GM18502 (cell line): ENCODE measurements at regions not wholly inside any gene's neighbourhood (a gene's known extent, or its start where the extent isn't known, plus 50 kb on each side); places are given as distances from the start of the nearest gene placed in this dataset.
A peak's percentile ranks its signal among the peaks of the same experiment; 100 is the strongest.

Experiments
- ATAC-seq: cut with Tn5 transposase; IDR thresholded peaks from one replicate; pipeline ENCODE4 v1.9.1; 2021; ENCODE audit warnings: mild to moderate bottlenecking; ENCODE audit not compliant: unreplicated experiment, poor library complexity

DNA sequence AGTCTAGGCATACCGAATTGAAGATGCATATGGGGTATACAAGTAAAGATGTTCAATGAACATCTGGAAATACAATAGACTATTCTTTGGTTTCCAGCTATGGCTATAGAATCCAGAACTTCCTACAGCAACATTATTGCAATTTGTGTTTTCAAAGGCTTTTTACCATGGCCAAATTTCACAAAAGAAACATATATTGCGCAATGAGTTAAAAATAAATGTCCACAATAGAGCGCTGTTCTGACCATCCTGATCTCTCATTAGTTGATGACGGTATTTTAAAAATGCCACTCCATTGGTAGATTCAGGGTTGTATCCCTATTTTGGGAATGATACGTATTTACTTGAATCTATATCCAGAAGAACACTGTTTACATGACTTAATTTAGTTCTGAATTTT lies 139.2 kb downstream of the LINC00632 start:
- no peak for ATAC-seq

DNA sequence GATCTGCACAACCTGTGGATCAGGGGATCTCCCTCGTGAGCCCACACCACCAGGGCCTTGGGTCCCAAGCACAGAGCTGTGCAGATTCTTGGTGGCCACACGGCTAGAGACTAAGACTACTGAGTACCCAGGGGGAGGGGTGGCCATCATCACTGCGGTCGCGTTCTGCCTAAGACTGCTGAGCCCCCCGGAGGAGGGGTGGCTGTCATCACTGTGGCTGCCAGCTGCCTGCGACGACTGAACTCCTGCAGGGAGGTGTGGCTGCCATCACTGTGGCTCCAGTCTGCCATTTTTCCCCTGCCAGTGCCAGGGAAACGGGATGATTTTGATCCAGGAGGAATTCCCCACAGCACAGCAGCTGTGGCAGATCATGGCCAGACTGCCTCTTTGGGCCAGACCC lies 141.7 kb upstream of the SPANXB1 start:
- no peak for ATAC-seq

DNA sequence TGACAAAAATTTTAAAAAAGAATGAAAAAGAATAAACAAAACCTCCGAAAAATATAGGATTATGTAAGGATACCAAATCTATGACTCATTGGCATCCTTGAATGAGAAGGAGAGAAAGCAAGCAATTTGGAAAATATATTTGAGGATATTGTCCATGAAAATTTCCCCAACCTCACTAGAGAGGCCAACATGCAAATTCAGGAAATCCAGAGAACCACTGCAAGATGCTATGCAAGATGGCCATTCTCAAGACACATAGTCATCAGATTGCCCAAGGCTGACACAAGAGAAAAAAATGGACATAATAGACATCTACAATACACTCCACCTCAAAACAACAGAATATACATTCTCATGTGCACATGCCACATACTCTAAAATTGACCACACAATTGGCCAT lies 135.9 kb upstream of the SPANXB1 start:
- ATAC-seq = no peak

DNA sequence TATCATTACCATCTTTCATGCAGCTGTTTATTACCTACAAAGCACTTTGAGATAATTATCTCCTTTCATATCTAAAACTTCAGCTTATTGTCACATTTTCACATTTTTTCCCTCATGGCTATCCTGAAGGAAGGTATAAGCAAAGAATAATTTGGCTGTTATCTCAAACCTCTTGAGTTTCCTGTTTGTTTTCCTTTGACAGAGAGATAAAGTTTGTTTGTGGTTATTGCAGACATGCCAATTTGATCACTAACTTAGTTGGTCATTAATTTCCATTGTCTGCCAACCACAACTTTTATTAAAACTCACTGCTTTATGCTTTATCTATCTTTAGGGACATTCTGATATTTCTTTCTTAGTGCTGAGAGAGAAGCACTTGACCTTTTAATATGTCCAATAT lies 89.8 kb upstream of the SPANXB1 start:
- ATAC-seq = no peak

DNA sequence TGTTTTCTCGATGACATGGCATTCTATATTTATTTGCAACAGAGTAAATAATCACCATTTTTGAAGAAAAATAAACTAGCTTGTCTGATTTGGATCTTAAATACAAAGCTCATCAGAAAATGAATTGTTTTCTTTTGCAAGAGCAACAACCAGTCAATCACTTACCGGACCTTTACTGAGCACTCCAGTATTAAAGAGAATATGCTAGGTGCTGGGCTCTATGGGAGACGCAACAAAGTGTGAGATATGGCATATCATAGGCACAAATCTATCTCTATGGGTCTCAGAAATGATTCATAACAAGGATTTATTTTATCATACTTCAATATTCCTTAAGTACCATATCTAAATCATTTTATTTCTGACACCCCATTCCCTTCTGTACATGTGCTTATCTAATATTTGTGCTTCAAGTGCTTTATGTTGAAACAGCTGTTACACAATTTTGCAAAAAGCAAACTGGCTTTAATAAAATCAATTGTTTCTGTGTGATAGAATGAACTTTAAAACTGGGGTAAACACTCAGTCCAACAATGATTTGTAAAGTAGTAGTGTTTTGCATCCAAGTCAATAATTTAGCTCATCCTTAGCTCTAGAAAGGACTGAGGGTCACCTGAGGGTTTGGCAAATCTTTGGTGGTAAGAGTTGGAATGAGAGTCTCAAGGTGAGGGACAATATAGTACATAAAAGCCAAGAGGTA lies 88.4 kb upstream of the SPANXB1 start:
- ATAC-seq = no peak

DNA sequence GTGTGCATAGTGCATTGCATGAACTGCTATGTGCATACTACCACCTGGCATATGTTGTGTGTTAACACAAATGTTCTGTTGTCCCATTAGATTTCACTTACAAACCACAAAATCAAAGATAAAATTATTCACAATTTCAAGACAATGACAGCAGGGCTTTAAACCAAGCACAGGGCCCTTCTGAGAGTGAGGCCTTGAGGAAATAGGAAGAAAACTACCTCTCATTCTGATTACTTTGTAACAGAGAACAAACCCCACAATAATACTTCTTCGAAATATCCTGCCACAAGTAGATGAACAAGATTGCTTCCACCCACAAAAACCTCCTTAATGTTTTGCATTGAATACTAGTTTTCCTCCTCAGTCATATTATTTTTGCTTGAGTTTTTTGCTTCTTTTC lies 85.5 kb upstream of the SPANXB1 start:
- no peak for ATAC-seq

DNA sequence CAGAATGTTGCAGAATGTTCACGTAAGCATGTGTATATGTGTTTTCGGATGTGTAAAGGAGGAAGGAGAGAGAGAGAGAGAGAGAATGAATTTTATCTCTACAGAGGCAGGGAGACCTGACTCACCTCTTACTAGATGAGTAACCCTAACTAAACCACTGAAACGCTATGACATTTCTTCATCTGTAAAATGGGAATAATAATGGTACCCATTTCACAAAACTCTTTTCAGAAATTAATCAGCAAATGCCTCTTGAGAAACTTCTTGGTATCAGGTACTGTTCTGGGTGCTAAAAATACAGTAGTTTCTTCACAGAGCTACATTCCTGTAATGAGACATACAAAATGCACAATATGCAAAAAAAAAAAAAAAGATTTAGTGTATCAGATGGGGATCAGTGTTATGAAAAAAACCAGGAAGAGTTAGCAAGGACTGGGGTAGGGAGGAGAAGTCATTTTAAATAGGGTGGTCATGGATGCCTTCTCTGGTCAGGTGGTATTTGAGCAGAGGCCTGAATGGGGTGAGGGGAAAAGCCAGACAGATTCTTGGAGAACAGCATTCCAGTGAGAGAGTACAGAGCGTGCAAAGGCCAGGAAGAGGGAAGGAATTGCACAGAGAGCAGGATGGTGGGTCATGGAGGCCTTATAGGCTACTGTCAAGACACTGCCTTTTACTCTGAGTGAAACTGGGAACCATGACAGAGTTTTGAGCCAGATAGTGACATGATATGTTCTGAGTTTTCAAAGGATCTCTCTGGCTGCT lies 84.9 kb upstream of the SPANXB1 start:
- ATAC-seq = peak; percentile 37

DNA sequence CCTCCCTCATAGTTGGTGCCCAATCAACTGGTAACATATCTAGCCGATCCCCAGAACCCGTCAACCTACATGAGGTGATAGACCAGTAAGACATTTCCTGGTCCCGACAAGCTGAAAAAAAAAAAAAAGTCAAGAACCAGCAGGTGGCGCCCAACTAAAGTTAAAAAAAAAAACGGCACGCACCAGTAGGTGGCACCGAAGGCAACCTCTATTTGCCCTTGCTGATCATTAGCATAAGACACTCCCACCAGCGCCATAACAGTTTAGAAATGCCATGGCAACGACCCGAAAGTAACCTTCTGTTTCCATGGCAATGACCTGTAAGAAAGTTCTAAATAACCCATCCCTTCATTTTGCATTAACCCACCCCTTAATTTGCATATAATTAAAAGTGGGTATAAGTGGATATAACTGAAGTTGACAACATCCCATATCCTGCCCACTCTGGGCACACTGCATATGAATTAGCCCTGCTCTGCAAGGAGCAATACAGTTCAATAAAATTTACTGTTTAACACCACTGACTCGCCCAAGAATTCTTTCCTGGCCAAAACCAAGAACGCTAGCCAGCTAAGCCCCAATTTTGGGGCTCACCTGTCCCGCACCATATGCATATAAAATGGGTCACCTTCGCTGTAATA lies 83.9 kb upstream of the SPANXB1 start:
- peak; percentile 96 for ATAC-seq

DNA sequence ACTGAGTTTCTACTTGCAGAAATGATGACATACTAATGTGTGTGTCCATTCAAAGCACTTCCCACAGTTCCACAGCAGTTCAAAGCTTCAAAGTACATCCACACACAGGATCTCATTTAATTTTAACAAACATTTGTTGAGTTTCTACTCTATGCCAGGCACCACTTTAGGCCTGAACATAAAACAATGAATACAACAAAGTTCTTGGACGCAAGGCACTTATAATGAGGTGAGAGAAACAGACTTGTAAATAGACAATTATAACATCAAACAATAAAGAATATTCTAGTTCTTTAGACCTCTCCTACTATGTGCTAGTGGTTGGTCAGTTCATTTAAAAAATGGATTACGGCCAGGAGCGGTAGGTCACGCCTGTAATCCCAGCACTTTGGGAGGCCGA lies 82.0 kb upstream of the SPANXB1 start:
- ATAC-seq = no peak

DNA sequence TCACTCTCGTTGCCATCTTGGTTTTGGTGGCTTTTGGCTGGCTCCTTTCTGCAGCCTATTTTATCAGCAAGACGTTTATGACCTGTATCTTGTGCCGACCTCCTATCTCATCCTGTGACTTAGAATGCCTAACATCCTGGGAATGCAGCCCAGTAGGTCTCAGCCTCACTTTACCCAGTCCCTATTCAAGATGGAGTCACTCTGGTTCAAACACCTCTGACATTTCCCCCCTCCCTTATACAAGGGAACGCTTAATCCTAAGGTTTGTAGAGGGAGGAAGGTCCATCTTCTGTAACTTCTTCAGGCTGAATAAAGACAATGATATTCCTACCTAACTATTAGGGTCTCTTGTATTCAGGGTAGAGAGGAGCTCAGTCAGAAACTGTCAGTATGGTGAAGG lies 79.3 kb upstream of the SPANXB1 start:
- no peak for ATAC-seq

DNA sequence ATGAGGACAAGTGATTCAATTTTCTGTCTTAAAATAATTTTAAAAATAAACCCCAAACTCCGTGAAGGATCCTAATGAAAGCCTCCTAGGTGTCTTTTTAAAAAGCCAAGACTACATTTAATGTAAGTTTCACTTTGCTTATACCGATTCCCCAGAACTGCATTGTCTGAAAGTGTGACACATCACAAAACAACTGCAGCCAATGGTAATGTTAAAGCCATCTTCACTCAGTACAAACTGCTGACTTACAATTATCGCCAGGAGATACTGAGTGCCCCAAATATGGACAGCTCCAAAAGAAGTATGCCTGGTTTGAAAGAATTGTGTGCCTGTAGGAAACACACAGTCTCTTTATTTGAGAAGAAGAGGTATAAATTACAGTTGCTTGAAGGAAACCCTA lies 73.7 kb upstream of the SPANXB1 start:
- no peak for ATAC-seq

DNA sequence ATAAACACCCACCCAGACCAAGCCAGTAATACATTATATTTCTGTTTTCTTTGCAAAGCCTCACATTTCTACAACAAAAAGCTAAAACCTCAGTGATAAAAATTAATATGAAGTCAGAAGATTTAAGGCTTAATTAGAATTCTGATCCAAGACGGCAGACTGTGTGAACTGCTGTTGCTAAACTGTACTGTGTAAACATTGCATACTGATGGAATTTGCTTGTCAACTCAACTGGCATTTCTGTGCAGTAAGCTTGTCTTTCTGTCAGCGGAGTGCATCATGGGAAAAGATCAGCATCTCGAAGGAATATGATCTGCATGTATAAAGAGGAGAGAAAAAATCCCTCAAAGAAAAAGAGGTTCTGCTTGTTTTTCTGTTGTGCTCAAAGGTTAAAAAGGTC lies 69.4 kb upstream of the SPANXB1 start:
- ATAC-seq = no peak

DNA sequence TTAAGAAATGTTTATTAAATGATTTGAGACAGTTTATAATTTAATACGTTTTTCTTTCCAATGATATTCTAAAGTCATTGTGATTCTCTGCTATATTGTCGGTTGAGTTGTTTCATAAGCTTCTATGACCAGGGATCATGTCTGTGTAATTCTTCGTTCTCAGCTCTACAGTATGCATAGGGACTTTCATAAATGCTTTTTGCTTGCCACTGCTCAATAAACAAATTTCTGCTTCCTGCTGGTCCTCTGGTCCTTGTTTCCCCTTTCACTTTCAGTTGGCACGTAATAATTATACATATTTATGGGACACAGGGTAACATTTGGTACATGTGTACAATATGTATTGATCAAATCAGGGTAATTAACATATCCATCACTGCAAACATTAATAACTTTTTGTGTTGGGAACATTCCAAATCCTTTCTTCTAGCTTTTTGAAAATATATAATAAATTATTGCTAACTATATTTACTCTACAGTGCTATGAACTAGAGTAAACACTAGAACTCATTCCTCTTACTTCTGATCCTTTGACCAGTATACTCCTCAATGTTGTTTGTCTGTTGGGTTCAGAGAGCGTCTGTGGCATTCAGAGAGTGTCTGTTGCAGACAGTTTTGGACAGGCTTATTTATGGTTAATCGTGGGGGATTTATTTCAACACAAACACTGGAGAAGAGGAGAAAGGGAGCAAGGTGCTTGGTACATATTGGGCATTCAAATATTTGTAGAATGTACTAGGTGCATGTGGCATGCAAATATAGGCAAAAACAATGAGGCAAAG lies 68.3 kb upstream of the SPANXB1 start:
- no peak for ATAC-seq

DNA sequence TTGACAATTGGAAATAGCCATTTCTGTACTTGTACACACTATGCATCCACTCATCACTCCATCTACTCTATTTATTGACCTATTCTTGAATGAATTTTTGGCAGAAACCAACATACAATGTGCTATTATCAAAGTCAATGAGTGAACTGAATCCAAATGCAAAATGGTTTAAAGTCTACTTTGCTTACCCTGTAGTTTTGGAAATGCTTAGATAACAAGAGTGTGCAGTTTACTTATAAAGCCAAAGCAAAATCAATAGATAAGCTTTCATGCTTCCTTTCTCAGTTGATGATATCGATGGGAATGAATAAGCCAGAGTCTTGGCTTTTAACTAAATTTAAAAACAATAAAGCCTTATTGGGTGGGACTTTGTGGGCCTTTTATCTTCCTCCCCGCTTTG lies 58.9 kb upstream of the SPANXB1 start:
- no peak for ATAC-seq

DNA sequence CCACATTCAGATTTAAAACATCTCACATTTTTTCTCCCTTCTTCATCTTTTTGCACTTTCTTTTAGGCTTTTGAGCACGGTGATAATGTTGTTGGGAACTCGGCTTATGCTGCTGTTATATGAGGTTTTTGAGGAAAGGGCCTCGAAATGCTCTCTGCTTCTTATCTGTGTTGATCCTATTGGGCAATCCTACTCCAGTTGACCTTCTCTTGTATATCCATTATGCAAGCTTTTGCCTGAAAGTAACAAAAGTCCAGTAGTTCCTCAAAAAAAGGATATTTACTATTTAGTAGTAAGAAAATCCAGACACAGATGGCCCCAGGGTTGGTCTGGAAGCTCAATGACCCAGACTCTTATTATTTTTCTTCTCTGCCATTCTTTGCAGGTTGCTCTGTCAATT lies 57.7 kb upstream of the SPANXB1 start:
- ATAC-seq = no peak

DNA sequence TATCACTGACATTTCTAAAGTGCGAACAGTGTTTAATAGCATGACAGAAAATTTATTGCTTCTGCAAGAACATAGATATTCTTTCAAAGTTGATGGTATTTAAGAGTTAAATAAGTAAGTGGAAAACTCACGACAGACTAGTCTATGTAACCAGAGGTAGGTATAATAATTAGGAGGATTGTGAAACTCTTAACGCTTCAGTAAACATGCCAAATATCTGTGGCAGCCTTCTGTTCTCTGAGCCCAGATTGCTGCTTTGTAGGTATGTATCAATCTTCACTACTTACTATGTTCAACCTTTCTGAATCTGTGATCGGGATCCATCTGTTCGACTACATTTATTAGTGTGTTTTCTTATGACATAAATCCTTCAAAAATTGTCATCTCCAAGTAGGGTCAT lies 53.6 kb upstream of the SPANXB1 start:
- no peak for ATAC-seq

DNA sequence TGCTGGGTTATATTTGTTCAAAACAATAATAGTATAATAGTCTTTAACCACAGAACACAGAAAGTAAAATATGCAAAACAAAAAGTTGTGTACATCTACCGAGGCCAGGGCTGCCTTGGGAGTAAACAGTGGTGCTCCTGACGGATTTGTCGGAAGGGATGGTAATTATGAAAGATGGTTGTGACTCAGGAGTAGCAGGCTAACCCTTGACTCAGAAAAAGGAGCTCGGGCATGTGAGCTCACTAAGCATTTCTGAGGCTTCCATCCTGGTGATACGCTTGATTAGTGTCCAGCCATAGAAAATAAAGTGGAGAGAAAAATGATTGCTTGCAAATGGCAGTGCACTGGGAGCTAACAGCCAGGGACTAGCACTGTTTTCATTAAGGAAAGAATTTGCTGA lies 53.2 kb upstream of the SPANXB1 start:
- no peak for ATAC-seq
